Activated naive CD4-positive, alpha-beta T cell treated with anti-CD3 and anti-CD28 coated beads, Interleukin-2, amount 50 U/mL, for 24 hours (primary cell): ENCODE measurements at regions not wholly inside any gene's neighbourhood (a gene's known extent, or its start where the extent isn't known, plus 50 kb on each side); places are given as distances from the start of the nearest gene placed in this dataset.

Experiments used
- H3K27ac Mint-ChIP-seq: one replicate; pipeline ENCODE4 v1.8.0; 2021; ENCODE audit warnings: mild to moderate bottlenecking, mixed read lengths
- H3K27me3 Mint-ChIP-seq: one replicate; pipeline ENCODE4 v1.8.0; 2021; ENCODE audit warnings: mixed read lengths
- H3K36me3 Mint-ChIP-seq: one replicate; pipeline ENCODE4 v1.8.0; 2021; ENCODE audit warnings: mixed read lengths
- H3K4me1 Mint-ChIP-seq: one replicate; pipeline ENCODE4 v1.8.0; 2021; ENCODE audit warnings: mixed read lengths
- H3K4me3 Mint-ChIP-seq: one replicate; pipeline ENCODE4 v1.8.0; 2021; ENCODE audit warnings: mild to moderate bottlenecking, mixed read lengths
- H3K9me3 Mint-ChIP-seq: one replicate; pipeline ENCODE4 v1.8.0; 2021; ENCODE audit warnings: mixed read lengths

DNA sequence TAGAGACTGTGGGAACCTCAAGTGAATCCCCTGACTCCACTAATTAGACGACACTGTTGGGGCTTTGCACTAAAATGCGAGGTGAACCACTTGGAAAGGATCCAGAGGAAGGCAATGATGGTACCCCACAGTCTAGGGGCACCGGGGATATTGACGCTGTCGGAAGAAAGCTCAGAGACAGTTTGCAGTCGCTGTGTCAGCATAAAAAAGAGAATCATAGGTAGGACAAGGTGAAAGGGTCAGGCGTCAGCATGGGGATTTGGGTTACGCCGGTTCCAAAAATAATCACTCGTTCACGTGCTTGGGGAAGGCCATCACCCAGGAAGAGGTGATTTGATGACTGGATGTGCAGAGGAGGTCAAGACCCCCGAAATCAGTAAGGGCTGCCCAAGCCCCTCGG is 598.0 kb upstream of the NOX3 start:
- Mint-ChIP-seq H3K36me3 (peaks cover 7% of the 10 kb centered on the region), H3K4me1 (no peaks in the 10 kb centered on the region), H3K4me3 (no peak overlapping the region), H3K27me3 (no peaks in the 10 kb centered on the region), H3K9me3 (no peaks in the 10 kb centered on the region), H3K27ac (no peak overlapping the region)

DNA sequence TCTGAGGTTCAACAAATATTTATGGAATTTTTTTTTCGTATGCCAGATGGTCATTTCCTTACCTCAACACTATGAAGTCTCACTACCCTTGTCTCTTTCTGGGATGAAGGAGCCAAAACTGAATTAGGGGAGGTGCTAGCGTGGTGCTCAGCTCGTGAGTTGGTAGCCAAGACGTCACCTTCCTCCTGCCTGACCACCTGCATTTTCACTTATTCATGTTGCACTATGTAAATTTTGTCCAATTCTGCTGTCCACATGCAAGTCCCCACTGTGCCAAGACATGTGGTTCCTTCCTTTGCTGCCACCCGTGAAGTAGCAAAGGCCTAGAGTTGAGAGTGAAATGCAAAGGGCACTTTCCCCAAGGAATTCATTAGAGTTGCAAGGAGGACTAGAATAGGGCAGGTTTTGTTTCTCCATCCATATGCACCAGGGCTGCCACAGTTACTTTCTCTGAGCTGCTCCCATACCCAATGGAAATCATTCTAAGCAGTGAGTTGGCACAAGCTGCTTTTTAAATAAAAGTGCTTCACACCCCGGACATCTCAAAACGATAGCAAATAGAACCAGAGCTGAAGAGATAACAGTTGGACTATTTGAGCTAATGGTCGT is 591.3 kb upstream of the NOX3 start:
- H3K4me3 Mint-ChIP-seq, result no peak overlapping the region
- no peak overlapping the region for H3K27ac Mint-ChIP-seq
- peaks cover 9% of the 10 kb centered on the region for H3K36me3 Mint-ChIP-seq
- H3K9me3 Mint-ChIP-seq, result no peaks in the 10 kb centered on the region
- H3K4me1 Mint-ChIP-seq, result no peaks in the 10 kb centered on the region
- no peaks in the 10 kb centered on the region for H3K27me3 Mint-ChIP-seq

DNA sequence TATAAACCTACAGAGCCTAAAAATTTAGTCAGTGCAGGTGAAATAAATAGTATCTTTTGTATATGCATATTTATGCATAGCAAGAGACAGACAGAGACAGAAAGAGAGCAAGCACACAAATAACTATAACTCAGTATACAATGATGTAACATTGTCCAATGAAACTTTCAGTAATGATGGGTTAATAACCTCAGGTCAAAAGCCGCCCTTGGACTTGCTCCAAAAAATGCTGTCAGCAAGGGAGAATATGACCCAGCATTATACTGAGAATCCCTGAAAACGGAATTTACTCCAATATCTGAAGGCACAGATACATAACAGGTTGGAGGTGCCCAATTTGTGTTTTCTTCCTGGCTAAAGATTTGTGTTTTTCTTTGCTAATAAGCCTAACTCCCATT is 590.6 kb upstream of the NOX3 start:
- H3K9me3 Mint-ChIP-seq, result no peaks in the 10 kb centered on the region

DNA sequence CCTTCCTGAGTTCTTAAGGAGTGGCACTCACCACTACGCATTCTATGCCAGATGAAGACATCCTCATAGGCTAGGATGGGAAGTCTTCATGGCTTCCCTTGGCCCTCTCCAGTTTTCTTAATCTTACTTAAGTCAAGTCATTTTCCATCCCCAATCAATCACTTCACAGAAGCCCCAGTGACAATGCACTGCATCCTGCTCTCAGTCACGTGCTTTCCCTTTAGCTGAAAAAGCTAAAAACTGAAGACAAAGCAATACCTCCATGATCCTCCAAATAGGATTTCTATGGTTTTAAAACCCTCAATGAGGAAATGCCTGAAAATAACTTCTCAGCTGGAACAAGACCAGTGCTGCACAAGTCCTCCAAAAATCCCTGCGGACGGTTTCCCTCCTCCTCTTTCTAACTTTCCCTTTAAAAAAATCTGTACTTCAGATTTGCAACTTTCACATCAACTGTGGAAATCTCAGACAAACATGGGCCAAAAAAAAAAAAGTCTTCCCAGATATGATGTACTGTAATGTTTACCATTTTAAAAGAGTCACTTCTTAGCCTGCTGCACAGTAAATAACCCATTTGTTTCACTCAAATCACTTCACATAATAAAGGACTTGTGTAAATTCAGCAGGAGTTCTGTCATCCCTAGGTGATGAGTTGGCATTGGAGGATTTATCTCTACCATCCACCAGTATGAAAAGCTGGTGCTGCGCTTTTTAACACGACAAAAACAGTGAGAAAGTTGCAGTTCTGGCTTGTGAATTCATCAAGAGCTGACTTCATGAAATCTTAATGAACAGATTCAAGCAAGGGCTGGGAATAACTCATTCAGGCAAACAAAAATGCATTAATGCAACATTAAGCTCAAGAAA is 590.0 kb upstream of the NOX3 start:
- H3K4me3 Mint-ChIP-seq, result no peak overlapping the region
- H3K36me3 Mint-ChIP-seq, result peaks cover 8% of the 10 kb centered on the region
- H3K27ac Mint-ChIP-seq, result no peak overlapping the region
- no peaks in the 10 kb centered on the region for H3K27me3 Mint-ChIP-seq
- no peaks in the 10 kb centered on the region for H3K9me3 Mint-ChIP-seq
- H3K4me1 Mint-ChIP-seq, result no peaks in the 10 kb centered on the region

More for the DNA sequence above, 590.6 kb upstream of the NOX3 start:
- H3K36me3 Mint-ChIP-seq, result peaks cover 8% of the 10 kb centered on the region
- H3K4me3 Mint-ChIP-seq, result no peak overlapping the region
- no peaks in the 10 kb centered on the region for H3K27me3 Mint-ChIP-seq
- H3K4me1 Mint-ChIP-seq, result no peaks in the 10 kb centered on the region
- H3K27ac Mint-ChIP-seq, result no peak overlapping the region

DNA sequence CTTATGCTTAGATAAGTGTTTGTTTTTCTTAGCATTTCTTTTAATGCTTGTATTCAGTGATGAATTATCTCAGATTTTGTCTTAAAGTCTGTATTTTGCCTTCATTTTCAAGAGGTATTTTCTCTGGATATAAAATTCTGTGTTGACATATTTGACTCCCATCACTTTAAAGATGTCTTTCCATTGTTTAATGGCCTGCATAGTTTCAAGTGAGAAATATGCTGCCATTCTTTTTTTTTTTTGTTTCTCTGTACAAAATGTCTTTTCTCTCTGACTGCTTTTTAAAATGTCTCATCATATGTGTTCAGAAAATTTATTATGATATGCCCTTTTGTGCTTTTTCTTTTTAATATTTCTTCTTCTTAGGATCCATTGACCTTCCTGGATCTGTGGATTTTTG is 578.0 kb upstream of the NOX3 start:
- Mint-ChIP-seq H3K4me1 (peaks cover 13% of the 10 kb centered on the region), H3K36me3 (peaks cover 1% of the 10 kb centered on the region), H3K27ac (no peak overlapping the region), H3K27me3 (peaks cover 1% of the 10 kb centered on the region), H3K4me3 (no peak overlapping the region), H3K9me3 (peaks cover 4% of the 10 kb centered on the region)

DNA sequence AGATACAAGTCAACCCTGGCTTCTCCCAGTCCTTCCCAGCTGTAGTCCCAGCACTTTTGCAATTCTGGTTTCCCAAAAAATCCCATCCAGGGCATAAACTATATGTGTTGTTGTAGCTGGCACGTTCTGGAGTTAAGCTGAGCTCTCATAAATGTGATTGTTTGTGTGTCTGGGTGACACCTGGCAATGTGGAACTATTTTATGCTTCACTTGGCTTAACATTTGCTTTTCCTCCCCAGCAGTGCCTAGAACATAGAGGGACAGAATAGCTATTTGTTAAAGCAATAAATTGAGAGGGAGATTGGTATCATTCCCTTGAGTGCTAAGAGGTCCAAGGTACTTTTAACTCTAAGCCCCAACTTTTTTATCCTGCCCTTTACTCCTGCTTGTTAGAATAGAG is 575.9 kb upstream of the NOX3 start:
- H3K36me3 Mint-ChIP-seq, result peaks cover 4% of the 10 kb centered on the region
- peaks cover 14% of the 10 kb centered on the region for H3K4me1 Mint-ChIP-seq
- H3K4me3 Mint-ChIP-seq, result no peak overlapping the region
- peaks cover 4% of the 10 kb centered on the region for H3K9me3 Mint-ChIP-seq
- peaks cover 1% of the 10 kb centered on the region for H3K27me3 Mint-ChIP-seq
- H3K27ac Mint-ChIP-seq, result no peak overlapping the region

DNA sequence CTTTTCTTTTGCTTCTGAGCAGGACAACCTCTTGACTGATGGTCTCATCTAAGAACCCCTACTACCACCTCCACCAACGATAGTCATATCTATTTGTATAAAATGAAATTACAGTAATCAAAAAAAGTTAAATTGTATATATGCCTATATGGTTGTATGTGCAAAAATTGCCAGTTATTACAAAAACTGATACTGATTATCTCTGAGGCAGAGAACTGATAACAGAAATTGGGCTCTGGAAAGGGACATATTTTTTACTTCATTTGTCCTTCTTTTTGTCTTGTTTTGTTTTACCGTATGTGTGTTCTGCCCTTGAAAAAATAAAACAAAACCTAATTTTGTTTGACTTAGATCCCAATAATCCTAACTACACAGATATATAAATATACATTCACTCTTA is 574.4 kb upstream of the NOX3 start:
- H3K36me3 Mint-ChIP-seq, result peaks cover 8% of the 10 kb centered on the region
- H3K27me3 Mint-ChIP-seq, result peaks cover 1% of the 10 kb centered on the region
- H3K27ac Mint-ChIP-seq, result no peak overlapping the region
- H3K4me1 Mint-ChIP-seq, result peaks cover 14% of the 10 kb centered on the region
- no peak overlapping the region for H3K4me3 Mint-ChIP-seq
- H3K9me3 Mint-ChIP-seq, result peaks cover 4% of the 10 kb centered on the region

DNA sequence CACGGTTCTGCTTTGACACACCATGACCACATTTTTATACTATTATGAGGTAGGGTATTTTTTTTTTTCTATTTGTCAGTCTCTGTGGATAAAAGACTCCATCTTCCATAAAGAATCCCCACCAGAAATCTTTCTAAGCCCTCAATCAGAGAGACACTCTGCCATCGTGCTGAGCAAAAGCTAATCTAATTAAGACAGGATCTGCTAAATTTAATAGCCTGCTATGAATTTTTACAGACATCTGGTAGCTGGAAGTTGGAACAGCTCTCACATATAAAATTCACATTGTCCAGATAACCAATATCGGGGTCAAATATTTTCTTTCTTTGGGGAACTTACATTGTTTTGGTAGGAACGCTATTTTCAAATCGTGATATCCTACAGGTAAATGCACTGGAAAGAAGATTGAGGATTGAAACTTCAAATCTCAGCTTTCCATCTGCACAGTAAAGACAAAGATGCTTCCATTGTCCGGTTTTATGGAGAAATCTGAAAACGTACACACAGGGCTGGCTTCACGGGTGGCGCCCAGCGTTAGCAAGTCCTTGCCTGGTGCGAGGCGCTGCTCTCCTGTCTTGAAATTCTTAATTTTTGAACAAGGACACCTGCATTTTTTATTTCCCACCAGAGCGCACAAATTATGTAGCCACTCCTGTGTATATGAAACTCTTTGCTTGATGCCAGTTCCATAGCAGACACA is 573.8 kb upstream of the NOX3 start:
- Mint-ChIP-seq H3K36me3 (peaks cover 11% of the 10 kb centered on the region), H3K27ac (no peak overlapping the region), H3K4me1 (peaks cover 14% of the 10 kb centered on the region), H3K9me3 (peaks cover 5% of the 10 kb centered on the region), H3K27me3 (peaks cover 1% of the 10 kb centered on the region), H3K4me3 (no peak overlapping the region)

DNA sequence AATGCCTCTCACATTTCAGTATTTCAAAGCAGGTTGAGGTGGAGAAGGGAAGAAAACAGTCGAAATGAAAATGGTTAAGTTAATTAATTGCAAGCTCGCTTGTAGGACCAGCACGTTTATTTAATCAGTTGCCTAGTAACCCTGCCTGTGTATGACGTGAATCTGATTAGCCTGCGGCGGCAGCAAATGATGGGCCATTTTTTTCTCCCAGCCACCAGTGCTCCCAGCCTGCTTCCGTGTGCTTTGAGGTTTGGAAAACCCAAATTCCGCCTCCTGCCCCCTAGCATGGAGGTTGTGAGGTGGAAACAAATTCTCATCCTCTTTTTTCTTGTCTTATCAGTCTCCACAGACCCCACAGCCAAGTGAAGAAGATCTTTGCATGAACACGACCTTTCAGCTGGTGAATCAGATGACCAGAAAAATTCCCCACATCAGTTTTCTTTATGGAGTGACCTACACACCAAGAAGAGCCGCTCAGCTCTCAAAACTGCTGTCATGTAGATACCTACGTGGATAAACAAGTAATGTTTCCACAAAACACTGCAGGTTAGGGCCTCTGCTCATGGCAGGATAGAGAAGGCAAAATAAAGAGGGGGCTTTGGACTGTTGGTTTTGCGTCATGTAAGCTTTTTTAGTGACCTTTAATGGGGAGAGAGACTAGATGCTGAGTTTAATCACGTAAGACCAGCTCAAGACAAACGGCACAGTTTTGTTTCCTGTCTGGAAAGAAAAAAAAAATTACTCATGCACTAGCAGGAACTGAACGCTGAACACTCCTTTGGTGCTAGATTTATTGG is 572.9 kb upstream of the NOX3 start:
- peaks cover 14% of the 10 kb centered on the region for H3K4me1 Mint-ChIP-seq
- peaks cover 14% of the 10 kb centered on the region for H3K36me3 Mint-ChIP-seq
- no peak overlapping the region for H3K4me3 Mint-ChIP-seq
- peaks cover 8% of the 10 kb centered on the region for H3K9me3 Mint-ChIP-seq
- H3K27ac Mint-ChIP-seq, result no peak overlapping the region
- H3K27me3 Mint-ChIP-seq, result peaks cover 1% of the 10 kb centered on the region

DNA sequence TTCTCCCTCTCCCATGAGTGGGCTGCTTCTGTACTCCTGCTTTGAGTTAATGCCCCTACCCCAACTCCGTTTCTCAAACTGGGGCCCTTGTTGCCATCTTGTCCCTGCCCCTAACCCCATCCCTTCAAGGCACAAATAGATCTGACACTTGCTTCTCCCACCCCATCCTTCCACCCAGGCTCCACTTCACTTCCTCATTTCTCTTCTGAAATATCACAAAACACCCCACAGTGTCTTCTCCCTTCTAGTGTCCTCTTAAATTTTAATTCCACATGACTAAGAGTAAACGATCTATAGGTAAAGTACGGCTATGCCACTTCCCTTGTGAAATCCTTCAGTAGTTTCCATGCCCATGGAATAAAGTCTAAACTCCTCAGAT is 571.6 kb upstream of the NOX3 start:
- peaks cover 18% of the 10 kb centered on the region for H3K36me3 Mint-ChIP-seq
- peaks cover 16% of the 10 kb centered on the region for H3K9me3 Mint-ChIP-seq
- peaks cover 14% of the 10 kb centered on the region for H3K4me1 Mint-ChIP-seq
- no peak overlapping the region for H3K27ac Mint-ChIP-seq
- H3K27me3 Mint-ChIP-seq, result peaks cover 1% of the 10 kb centered on the region
- H3K4me3 Mint-ChIP-seq, result no peak overlapping the region

DNA sequence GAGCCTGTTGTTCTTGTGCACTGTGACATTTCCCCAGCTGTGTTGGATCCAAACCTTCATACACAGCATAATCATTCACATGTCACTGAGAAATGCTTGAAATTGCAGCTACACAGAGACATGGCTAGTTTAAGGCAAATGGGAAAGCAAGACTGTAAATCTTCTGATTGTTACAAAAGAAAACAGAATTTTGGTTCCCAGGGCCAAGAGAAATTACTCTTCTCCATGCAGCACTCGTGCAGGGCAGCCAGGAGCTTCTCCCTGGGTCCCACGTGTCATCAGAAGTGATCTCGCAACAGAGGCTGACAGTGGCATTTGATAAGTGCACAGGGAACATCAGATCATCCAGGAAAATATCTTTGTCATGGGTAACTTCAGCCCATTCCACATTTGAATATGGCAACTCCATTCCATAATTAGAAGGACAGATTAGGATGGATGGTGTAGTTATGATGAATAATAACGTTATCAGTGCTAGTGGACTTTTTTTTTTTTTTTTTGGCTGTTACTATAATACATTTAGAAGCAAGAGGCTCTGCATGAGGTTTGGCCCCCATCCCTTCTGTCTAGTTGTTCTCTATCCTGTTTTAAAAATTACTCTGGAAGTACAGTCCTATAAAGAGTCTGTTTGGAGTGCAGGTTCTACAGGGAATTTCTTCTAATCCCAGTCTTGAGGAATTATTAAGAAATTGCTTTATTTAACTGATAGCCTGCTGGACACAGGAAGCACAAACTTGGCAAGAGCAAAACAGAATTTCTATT is 571.0 kb upstream of the NOX3 start:
- H3K36me3 Mint-ChIP-seq, result peaks cover 18% of the 10 kb centered on the region
- peaks cover 16% of the 10 kb centered on the region for H3K9me3 Mint-ChIP-seq
- no peak overlapping the region for H3K27ac Mint-ChIP-seq

DNA sequence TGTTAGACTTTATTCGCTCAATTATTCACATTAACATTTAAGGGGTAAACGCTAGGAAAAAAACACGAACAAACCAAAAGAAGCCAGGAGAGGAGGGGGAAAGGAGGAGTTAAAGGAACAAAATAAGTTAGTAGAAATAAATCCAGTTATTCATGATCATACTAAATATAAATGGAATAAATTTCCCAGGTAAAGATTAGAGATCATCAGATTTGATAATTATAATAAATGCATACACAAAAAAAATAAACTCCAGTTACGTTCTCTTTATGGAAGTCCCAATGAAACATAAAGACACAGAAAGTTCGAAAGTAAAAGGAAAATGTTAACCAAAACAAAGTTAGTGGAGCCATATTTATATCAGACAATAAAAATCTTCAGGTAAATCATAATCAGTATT is 568.7 kb upstream of the NOX3 start:
- Mint-ChIP-seq H3K4me1 (peaks cover 9% of the 10 kb centered on the region), H3K36me3 (peaks cover 22% of the 10 kb centered on the region), H3K4me3 (no peak overlapping the region), H3K9me3 (peaks cover 16% of the 10 kb centered on the region), H3K27me3 (no peaks in the 10 kb centered on the region), H3K27ac (no peak overlapping the region)

More for the DNA sequence above, 571.0 kb upstream of the NOX3 start:
- Mint-ChIP-seq H3K4me1 (peaks cover 14% of the 10 kb centered on the region), H3K4me3 (no peak overlapping the region), H3K27me3 (peaks cover 1% of the 10 kb centered on the region)

DNA sequence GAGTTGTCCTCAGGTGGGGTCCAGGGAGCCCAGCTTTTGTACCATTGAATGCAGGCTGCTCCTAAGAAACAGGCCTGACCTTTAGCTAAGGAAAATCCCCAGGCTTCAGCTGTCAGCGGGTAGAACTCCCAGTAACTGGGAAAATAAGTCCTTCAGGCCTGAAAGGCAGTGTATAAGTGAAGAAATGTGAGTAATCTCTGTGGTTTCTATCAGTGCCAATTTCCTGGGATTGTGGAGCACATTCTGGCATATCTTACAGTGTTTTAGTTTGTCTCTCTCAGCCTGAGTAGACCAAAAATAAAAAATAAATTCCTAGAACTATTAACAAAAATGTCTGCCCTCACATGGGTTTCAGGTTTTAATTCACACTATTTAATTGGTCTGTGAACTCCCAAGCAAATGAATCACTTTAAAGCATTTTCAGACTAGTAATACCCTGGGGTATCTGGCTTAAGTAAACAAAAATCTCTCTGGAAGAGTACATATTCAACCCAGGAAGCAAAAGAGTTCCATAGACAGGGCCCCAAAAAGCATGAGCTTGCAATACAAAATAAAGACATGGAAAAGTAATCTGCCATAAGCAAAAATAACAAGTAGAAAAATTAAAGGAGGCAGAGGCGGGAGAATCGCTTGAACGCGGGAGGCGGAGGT is 566.2 kb upstream of the NOX3 start:
- H3K4me3 Mint-ChIP-seq, result no peak overlapping the region
- H3K4me1 Mint-ChIP-seq, result no peaks in the 10 kb centered on the region
- H3K36me3 Mint-ChIP-seq, result peaks cover 22% of the 10 kb centered on the region
- H3K27ac Mint-ChIP-seq, result peak overlapping the region; percentile 46
- H3K9me3 Mint-ChIP-seq, result peaks cover 16% of the 10 kb centered on the region
- no peaks in the 10 kb centered on the region for H3K27me3 Mint-ChIP-seq

DNA sequence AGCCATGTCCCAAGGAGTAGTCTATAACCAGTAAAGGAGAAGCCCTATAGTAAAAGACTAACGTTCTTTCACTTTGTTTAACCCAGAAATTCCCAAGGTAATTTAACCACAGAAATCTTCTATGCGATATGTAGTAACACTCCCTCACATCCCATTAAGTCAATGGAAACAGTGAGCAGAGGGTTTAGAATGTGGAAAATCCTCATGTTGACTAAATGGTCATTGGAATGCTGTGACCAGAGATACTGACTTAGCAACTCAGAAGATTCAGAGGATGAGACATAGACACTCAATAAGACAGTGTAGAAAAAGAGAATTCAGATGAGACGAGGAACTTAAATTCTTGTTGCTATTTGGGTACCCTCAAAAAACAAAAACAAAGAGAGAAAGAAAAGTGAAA is 562.2 kb upstream of the NOX3 start:
- Mint-ChIP-seq H3K27ac (no peak overlapping the region), H3K4me3 (no peak overlapping the region), H3K27me3 (no peaks in the 10 kb centered on the region), H3K9me3 (peaks cover 4% of the 10 kb centered on the region), H3K36me3 (peaks cover 16% of the 10 kb centered on the region), H3K4me1 (peaks cover 26% of the 10 kb centered on the region)
